ENCODE measurements at regions not wholly inside any gene's neighbourhood (a gene's known extent, or its start where the extent isn't known, plus 50 kb on each side); places are given as distances from the start of the nearest gene placed in this dataset.
"Not testable (repeated sequence)": the region's sequence is repeated elsewhere in the genome, so short reads cannot be mapped to it uniquely, and the experiment has no call there.

- DNase-seq = not testable (repeated sequence)
Observed at GRCh38 chr16:64343820-64344443, 777.9 kb downstream of the CDH11 start.

- no peak for DNase-seq
Observed at GRCh38 chr16:64343061-64343819, 778.6 kb downstream of the CDH11 start.

- DNase-seq = not testable (repeated sequence)
Observed at GRCh38 chr16:64341336-64341735, 780.5 kb downstream of the CDH11 start.

- peak; percentile 89 for DNase-seq
Observed at GRCh38 chr16:64339052-64339770, 782.7 kb downstream of the CDH11 start.

- no peak for DNase-seq
Observed at GRCh38 chr16:64321881-64322280, 800.0 kb downstream of the CDH11 start.

- no peak for DNase-seq
Observed at GRCh38 chr16:64321066-64321465, 800.8 kb downstream of the CDH11 start.

GRCh38 chr16:64317601-64318000 lies 804.3 kb downstream of the CDH11 start:
- DNase-seq = no peak

- DNase-seq = no peak
Observed at GRCh38 chr16:64313726-64314125, 808.1 kb downstream of the CDH11 start.

- no peak for DNase-seq
Observed at GRCh38 chr16:64312980-64313379, 808.9 kb downstream of the CDH11 start.

- no peak for DNase-seq
Observed at GRCh38 chr16:64312292-64312691, 809.6 kb downstream of the CDH11 start.

- peak; percentile 27 for DNase-seq
Observed at GRCh38 chr16:64311241-64311640, 810.6 kb downstream of the CDH11 start.

GRCh38 chr16:64309398-64310110 lies 812.3 kb downstream of the CDH11 start:
- DNase-seq = no peak

- no peak for DNase-seq
Observed at GRCh38 chr16:64308721-64309120, 813.1 kb downstream of the CDH11 start.

GRCh38 chr16:64307431-64307830 lies 814.4 kb downstream of the CDH11 start:
- DNase-seq = no peak

- DNase-seq = no peak
Observed at GRCh38 chr16:64305663-64306062, 816.2 kb downstream of the CDH11 start.

GRCh38 chr16:64304951-64305350 lies 816.9 kb downstream of the CDH11 start:
- no peak for DNase-seq

- no peak for DNase-seq
Observed at GRCh38 chr16:64304396-64304795, 817.5 kb downstream of the CDH11 start.

- DNase-seq = no peak
Observed at GRCh38 chr16:64297863-64298600, 823.8 kb downstream of the CDH11 start.

GRCh38 chr16:64295466-64295865 lies 826.4 kb downstream of the CDH11 start:
- DNase-seq = no peak

GRCh38 chr16:64292953-64293352 lies 828.9 kb downstream of the CDH11 start:
- no peak for DNase-seq

- no peak for DNase-seq
Observed at GRCh38 chr16:64292161-64292560, 829.7 kb downstream of the CDH11 start.

- no peak for DNase-seq
Observed at GRCh38 chr16:64290461-64290860, 831.4 kb downstream of the CDH11 start.
